CD4-positive, alpha-beta T cell (primary cell): ENCODE measurements at regions not wholly inside any gene's neighbourhood (a gene's known extent, or its start where the extent isn't known, plus 50 kb on each side); places are given as distances from the start of the nearest gene placed in this dataset.

Experiments used
- ATAC-seq: fragments of 200-7000 bp; cut with Tn5 transposase; one replicate; pipeline ENCODE4 v1.10.0; 2022; ENCODE audit warnings: mild to moderate bottlenecking; ENCODE audit not compliant: poor library complexity
- CTCF ChIA-PET: fragments of 350-600 bp; sonication (Branson Sonifier 250); formaldehyde crosslinking; loops from one replicate; lab custom pipeline; 2021; ENCODE audit warnings: antibody characterized with exemption, inconsistent platforms; lab: Charles Lee
- POLR2A ChIA-PET: fragments of 350-600 bp; sonication (Branson Sonifier 250); formaldehyde crosslinking; loops from one replicate; lab custom pipeline; 2021; ENCODE audit warnings: antibody characterized with exemption, inconsistent platforms; lab: Charles Lee
- DNase-seq, 14 experiments: peaks; one replicate each; pipeline ENCODE4 v3.0.0-alpha.2; 2013 to 2020; ENCODE audit warnings: mixed read lengths in 2 of 14
- H3K27ac ChIP-seq, 2 donors: one replicate each; pipeline versions ENCODE4 v1.5.1 to v1.7.0; 2013; ENCODE audit warnings: low read length in 2 of 2, low read depth in 1 of 2, mild to moderate bottlenecking in 1 of 2
- H3K27me3 ChIP-seq, 2 experiments: 1 replicate in 1 of 2; 2 replicates in 1 of 2; pipeline versions ENCODE4 v1.6.1 to v1.7.0; 2013; ENCODE audit warnings: low read length in 2 of 2, control low read depth in 1 of 2, mild to moderate bottlenecking in 1 of 2, moderate library complexity in 1 of 2; ENCODE audit not compliant: insufficient read depth in 2 of 2, control insufficient read depth in 1 of 2
- H3K36me3 ChIP-seq: one replicate; pipeline ENCODE4 v1.6.1; 2013; ENCODE audit warnings: low read length, control low read depth; ENCODE audit not compliant: insufficient read depth
- H3K4me1 ChIP-seq: one replicate; pipeline ENCODE4 v1.6.1; 2013; ENCODE audit warnings: low read length, control low read depth; ENCODE audit not compliant: insufficient read depth
- H3K4me3 ChIP-seq: one replicate; pipeline ENCODE4 v1.5.1; 2013; ENCODE audit warnings: mild to moderate bottlenecking, low read length, moderate library complexity
- H3K9me3 ChIP-seq, 2 experiments: 1 replicate in 1 of 2; 2 replicates in 1 of 2; pipeline versions ENCODE4 v1.6.1 to v1.7.0; 2013; ENCODE audit warnings: low read length in 2 of 2, mild to moderate bottlenecking in 2 of 2, control low read depth in 1 of 2, moderate library complexity in 1 of 2; ENCODE audit not compliant: control insufficient read depth in 1 of 2, insufficient read depth in 1 of 2
- H3K27ac Mint-ChIP-seq: one replicate; pipeline ENCODE4 v1.8.0; 2020; ENCODE audit warnings: mixed read lengths
- H3K27me3 Mint-ChIP-seq: one replicate; pipeline ENCODE4 v1.8.0; 2021; ENCODE audit warnings: mixed read lengths
- H3K36me3 Mint-ChIP-seq: one replicate; pipeline ENCODE4 v1.8.0; 2021; ENCODE audit warnings: low read depth, mixed read lengths
- H3K4me1 Mint-ChIP-seq: one replicate; pipeline ENCODE4 v1.8.0; 2021; ENCODE audit warnings: low read depth, mixed read lengths
- H3K4me3 Mint-ChIP-seq: one replicate; pipeline ENCODE4 v1.8.0; 2020; ENCODE audit warnings: mild to moderate bottlenecking, mixed read lengths
- H3K9me3 Mint-ChIP-seq: one replicate; pipeline ENCODE4 v1.8.0; 2020; ENCODE audit warnings: mixed read lengths
- CTCF ChIP-seq: fragments of 200-600 bp; IDR thresholded peaks from one replicate; pipeline ENCODE4 v1.8.0; 2022; ENCODE audit warnings: antibody characterized with exemption, mild to moderate bottlenecking
- intact Hi-C, 2 experiments: fragments of 100-400 bp; cut with DNase I in 1 of 2; cut with micrococcal nuclease in 1 of 2; formaldehyde crosslinking; loops; one replicate each; pipeline versions ENCODE4 v1.15.1 to v1.9.0; 2023 to 2025; cut with DNase I, micrococcal nuclease

GRCh38 chr5:58360794-58361193 is 99.1 kb downstream of the PLK2 start:
- CTCF ChIA-PET = no interaction called here

GRCh38 chr5:58359981-58360380 is 99.9 kb downstream of the PLK2 start:
- Histone ChIP-seq H3K27ac (no peak overlapping the region), H3K4me3 (no peak overlapping the region), H3K27me3 (no peaks in the 10 kb centered on the region), H3K36me3 (no peaks in the 10 kb centered on the region), H3K9me3 (no peaks in the 10 kb centered on the region), H3K4me1 (no peaks in the 10 kb centered on the region)
- no peak for DNase-seq
- H3K27me3 Mint-ChIP-seq = peaks cover 5% of the 10 kb centered on the region
- H3K27ac Mint-ChIP-seq = no peak overlapping the region
- CTCF ChIA-PET = no interaction called here
- no peak overlapping the region for H3K4me3 Mint-ChIP-seq
- H3K4me1 Mint-ChIP-seq = no peaks in the 10 kb centered on the region
- intact Hi-C loops = no loop called here
- POLR2A ChIA-PET = no interaction called here
- H3K36me3 Mint-ChIP-seq = no peaks in the 10 kb centered on the region
- no peaks in the 10 kb centered on the region for H3K9me3 Mint-ChIP-seq
- ATAC-seq = no peak
- no peak for TF ChIP-seq CTCF

More at GRCh38 chr5:58360794-58361193, 99.1 kb downstream of the PLK2 start:
- Histone ChIP-seq H3K4me1 (no peaks in the 10 kb centered on the region), H3K27me3 (no peaks in the 10 kb centered on the region), H3K36me3 (no peaks in the 10 kb centered on the region), H3K27ac (no peak overlapping the region), H3K9me3 (no peaks in the 10 kb centered on the region), H3K4me3 (no peak overlapping the region)
- H3K27me3 Mint-ChIP-seq = peaks cover 5% of the 10 kb centered on the region
- TF ChIP-seq CTCF = no peak
- no peak for DNase-seq
- intact Hi-C loops = no loop called here
- POLR2A ChIA-PET = no interaction called here
- H3K36me3 Mint-ChIP-seq = no peaks in the 10 kb centered on the region
- H3K9me3 Mint-ChIP-seq = no peaks in the 10 kb centered on the region
- H3K27ac Mint-ChIP-seq = no peak overlapping the region
- ATAC-seq = no peak
- H3K4me3 Mint-ChIP-seq = no peak overlapping the region
- no peaks in the 10 kb centered on the region for H3K4me1 Mint-ChIP-seq

- Histone ChIP-seq H3K4me3 (no peak overlapping the region), H3K4me1 (no peaks in the 10 kb centered on the region), H3K9me3 (no peaks in the 10 kb centered on the region), H3K36me3 (no peaks in the 10 kb centered on the region), H3K27me3 (no peaks in the 10 kb centered on the region), H3K27ac (no peak overlapping the region)
- Mint-ChIP-seq H3K27me3 (peaks cover 5% of the 10 kb centered on the region), H3K36me3 (no peaks in the 10 kb centered on the region), H3K4me3 (no peak overlapping the region), H3K27ac (no peak overlapping the region), H3K9me3 (no peaks in the 10 kb centered on the region), H3K4me1 (no peaks in the 10 kb centered on the region)
- ATAC-seq (no peak), DNase-seq (no peak)
- CTCF ChIA-PET = no interaction called here
- no peak for TF ChIP-seq CTCF
- POLR2A ChIA-PET = no interaction called here
- intact Hi-C loops = no loop called here
These were observed 101.2 kb downstream of the PLK2 start for GRCh38 chr5:58358501-58359178.
